Suprapubic skin (tissue), 3 donors: ENCODE measurements at regions not wholly inside any gene's neighbourhood (a gene's known extent, or its start where the extent isn't known, plus 50 kb on each side); places are given as distances from the start of the nearest gene placed in this dataset.

Source experiments
- CTCF ChIP-seq, 2 donors: fragments of 200-600 bp in 1 of 2; fragments of 450-650 bp in 1 of 2; sonication (generic) in 1 of 2; IDR thresholded peaks; one replicate each; pipeline ENCODE4 v1.5.1; 2016 to 2019; ENCODE audit warnings: antibody characterized with exemption in 2 of 2, mild to moderate bottlenecking in 1 of 2, moderate library complexity in 1 of 2
- POLR2A ChIP-seq, 2 donors: fragments of 450-650 bp; IDR thresholded peaks; one replicate each; pipeline ENCODE4 v1.6.1; 2017; ENCODE audit warnings: antibody characterized with exemption in 2 of 2, mild to moderate bottlenecking in 2 of 2, moderate library complexity in 2 of 2

GRCh38 chr2:75800456-75800855 is 89.7 kb upstream of the GCFC2 start:
- no peak for TF ChIP-seq CTCF (IDR thresholded peaks at IDR 0.05)
- TF ChIP-seq POLR2A (IDR thresholded peaks at IDR 0.05): no peak
